GM12878 (cell line): ENCODE measurements at regions not wholly inside any gene's neighbourhood (a gene's known extent, or its start where the extent isn't known, plus 50 kb on each side); places are given as distances from the start of the nearest gene placed in this dataset.

Source experiments
- ATAC-seq: fragments of 200-7000 bp; cut with Tn5 transposase; 3 replicates; pipeline ENCODE4 v1.9.1; 2020; ENCODE audit warnings: mild to moderate bottlenecking, moderate library complexity
- BruUV-seq: library from RNA; stranded (reverse); fragments of 400-500 nt; replicated peaks from 2 replicates; lab custom pipeline; 2021; lab: Mats Ljungman, UMichigan
- CTCF ChIA-PET: fragments of 300-600 bp; sonication (Branson Sonifier 250); formaldehyde crosslinking; extraction: SDS; loops from one replicate; lab custom pipeline; 2021; ENCODE audit warnings: inconsistent platforms; lab: Yijun Ruan, JAX
- POLR2A ChIA-PET: fragments of 350-600 bp; formaldehyde crosslinking; extraction: SDS; loops from one replicate; lab custom pipeline; 2021; ENCODE audit warnings: inconsistent platforms; lab: Charles Lee
- RAD21 ChIA-PET: fragments of 300-600 bp; sonication (Branson Sonifier 250); formaldehyde crosslinking; loops from one replicate; lab custom pipeline; 2023; ENCODE audit warnings: antibody characterized with exemption; ENCODE audit not compliant: unreplicated experiment; lab: Charles Lee
- SMC1A ChIA-PET: fragments of 300-600 bp; sonication (Branson Sonifier 250); formaldehyde crosslinking; loops from one replicate; lab custom pipeline; 2023; ENCODE audit not compliant: unreplicated experiment, uncharacterized antibody; lab: Charles Lee
- DNase-seq: peaks from one replicate; pipeline ENCODE4 v3.0.0-alpha.2; 2011; ENCODE audit warnings: low read depth, low spot score
- FAIRE-seq: peaks from 3 replicates; lab custom pipeline; 2011; peaks lifted over from hg19 to GRCh38; lab: Jason Lieb, UNC
- H2AFZ ChIP-seq: 2 replicates; pipeline ENCODE4 v1.6.0; 2011; ENCODE audit warnings: low read depth, low read length, control low read depth; ENCODE audit not compliant: control insufficient read depth
- H3K27ac ChIP-seq: 2 replicates; pipeline ENCODE4 v1.5.1; 2011; ENCODE audit warnings: control low read depth; ENCODE audit not compliant: control insufficient read depth, insufficient read depth
- H3K27me3 ChIP-seq, 2 experiments: replicated peaks in 1 of 2; 2 replicates each; pipeline versions ENCODE4 v1.6.0 to v1.6.1; 2011; ENCODE audit warnings: low read length in 1 of 2; ENCODE audit not compliant: control insufficient read depth in 2 of 2, insufficient read depth in 2 of 2
- H3K36me3 ChIP-seq, 2 experiments: 2 replicates each; pipeline ENCODE4 v1.5.1; 2011; ENCODE audit warnings: low read length in 1 of 2; ENCODE audit not compliant: control insufficient read depth in 2 of 2, insufficient read depth in 2 of 2
- H3K4me1 ChIP-seq: 2 replicates; pipeline ENCODE4 v1.6.1; 2011; ENCODE audit warnings: mild to moderate bottlenecking, low read length, moderate library complexity, mixed read lengths; ENCODE audit not compliant: control insufficient read depth, insufficient read depth
- H3K4me2 ChIP-seq: 2 replicates; pipeline ENCODE4 v1.6.0; 2011; ENCODE audit warnings: control low read depth; ENCODE audit not compliant: control insufficient read depth, insufficient read depth
- H3K4me3 ChIP-seq: fragments of 200-600 bp; sonication (generic); 2 replicates; pipeline ENCODE4 v1.5.1; 2016
- H3K79me2 ChIP-seq: 2 replicates; pipeline ENCODE4 v1.6.0; 2011; ENCODE audit warnings: low read length; ENCODE audit not compliant: control insufficient read depth, insufficient read depth
- H3K9ac ChIP-seq: 2 replicates; pipeline ENCODE4 v1.8.0; 2011; ENCODE audit warnings: low read length, control low read depth, mixed read lengths; ENCODE audit not compliant: control insufficient read depth, insufficient read depth
- H3K9me3 ChIP-seq: replicated peaks from 3 replicates; pipeline ENCODE4 v1.5.1; 2011; ENCODE audit warnings: mild to moderate bottlenecking, low read length; ENCODE audit not compliant: control insufficient read depth, insufficient read depth
- H4K20me1 ChIP-seq: 2 replicates; pipeline ENCODE4 v1.6.0; 2011; ENCODE audit not compliant: control insufficient read depth, insufficient read depth
- BCLAF1 ChIP-seq: fragments of 450-650 bp; IDR thresholded peaks from 2 replicates; pipeline ENCODE4 v1.6.1; 2017; ENCODE audit warnings: antibody characterized with exemption, mild to moderate bottlenecking, moderate library complexity
- EZH2 ChIP-seq: IDR thresholded peaks from 2 replicates; pipeline ENCODE4 v1.6.1; 2012; ENCODE audit warnings: low read depth, mild to moderate bottlenecking, control low read depth, inconsistent platforms, low read length, borderline replicate concordance; ENCODE audit not compliant: control insufficient read depth
- JUND ChIP-seq: IDR thresholded peaks from 2 replicates; pipeline ENCODE4 v1.6.1; 2012; ENCODE audit warnings: low read depth, mild to moderate bottlenecking, low read length, improper control_type of control experiment, moderate library complexity
- KAT2A ChIP-seq: conservative IDR thresholded peaks from 2 replicates; pipeline ENCODE4 v1.6.1; 2011; ENCODE audit warnings: low read depth, low read length; ENCODE audit not compliant: control insufficient read depth
- KLF5 ChIP-seq: fragments of 450-650 bp; IDR thresholded peaks from 2 replicates; pipeline ENCODE4 v1.6.1; 2014; ENCODE audit warnings: mild to moderate bottlenecking; ENCODE audit not compliant: partially characterized antibody
- MEF2A ChIP-seq: IDR thresholded peaks from 2 replicates; pipeline ENCODE4 v1.6.1; 2011; ENCODE audit warnings: low read depth, mild to moderate bottlenecking, low read length, moderate library complexity; ENCODE audit not compliant: insufficient read depth
- NFYB ChIP-seq: IDR thresholded peaks from 2 replicates; pipeline ENCODE4 v1.6.1; 2011; ENCODE audit warnings: low read depth, mild to moderate bottlenecking, low read length, improper control_type of control experiment, moderate library complexity; ENCODE audit not compliant: insufficient read depth
- PAX8 ChIP-seq: fragments of 450-650 bp; IDR thresholded peaks from 2 replicates; pipeline ENCODE4 v1.6.1; 2017; ENCODE audit warnings: mild to moderate bottlenecking, moderate library complexity
- PKNOX1 ChIP-seq: fragments of 450-650 bp; IDR thresholded peaks from 2 replicates; pipeline ENCODE4 v1.6.1; 2016; ENCODE audit warnings: mild to moderate bottlenecking
- SRF ChIP-seq, 2 experiments: IDR thresholded peaks; 2 replicates each; pipeline ENCODE4 v1.6.1; 2011; ENCODE audit warnings: low read depth in 2 of 2, low read length in 2 of 2, mild to moderate bottlenecking in 1 of 2, moderate library complexity in 1 of 2
- TAF1 ChIP-seq: IDR thresholded peaks from 2 replicates; pipeline ENCODE4 v1.6.1; 2011; ENCODE audit warnings: mild to moderate bottlenecking, low read depth, low read length, borderline replicate concordance
- YBX1 ChIP-seq: fragments of 450-650 bp; IDR thresholded peaks from 2 replicates; pipeline ENCODE4 v1.6.1; 2016; ENCODE audit warnings: antibody characterized with exemption
- ZSCAN29 ChIP-seq: fragments of 450-650 bp; IDR thresholded peaks from 2 replicates; pipeline ENCODE4 v1.6.1; 2017; ENCODE audit warnings: mild to moderate bottlenecking, moderate library complexity
- WGBS: methylation state at CpG from one replicate; pipeline ENCODE4 v1.1.6; 2016; ENCODE audit warnings: low lambda C conversion rate; ENCODE audit not compliant: insufficient replicate concordance, insufficient coverage; ENCODE audit errors: missing lambda C conversion rate; 5-methylcytosine and 5-hydroxymethylcytosine counted together
- in situ Hi-C: fragments of 300-500 bp; cut with MboI; formaldehyde crosslinking; loops from 9 replicates; pipeline ENCODE4 v1.14.3; 2018; ENCODE audit warnings: mixed read lengths
- intact Hi-C: fragments of 100-400 bp; cut with micrococcal nuclease; formaldehyde crosslinking; loops from one replicate; pipeline ENCODE4 v1.14.2; 2022; ENCODE audit not compliant: unreplicated experiment

- Histone ChIP-seq H3K9me3 (no peaks in the 10 kb centered on the region), H3K27me3 (no peaks in the 10 kb centered on the region), H3K4me3 (no peak overlapping the region), H3K4me1 (no peaks in the 10 kb centered on the region)
- CTCF ChIA-PET, result no interaction called here
- RAD21 ChIA-PET, result no interaction called here
- FAIRE-seq, result no peak
- WGBS, result 43% methylated on average over 4 of the region's 4 CpGs
- TF ChIP-seq ZSCAN29, result no peak
- TF ChIP-seq KAT2A, result no peak
- TF ChIP-seq SRF (IDR thresholded peaks at IDR 0.05; ENCODE audit: low read depth in 2 of 2, low read length in 2 of 2), result no peak
- no peak for TF ChIP-seq MEF2A
- no peak for TF ChIP-seq KLF5
- TF ChIP-seq YBX1, result no peak
- TF ChIP-seq JUND, result no peak
- TF ChIP-seq, all 136 proteins: peak for 0
- in situ Hi-C loops (no loop called here), intact Hi-C loops (loop anchor here (5.0 kb wide), 1 partner anchor 584 kb away; no protein-coding TSS in a partner anchor)
- no peak overlapping the region for H3K27ac ChIP-seq
- ChIA-PET POLR2A (no interaction called here), SMC1A (interaction anchor here (1.2 to 1.6 kb wide), 2 partner anchors 9 to 13 kb away, joined by 3 to 7 read pairs; no protein-coding TSS in a partner anchor)
- no peaks in the 10 kb centered on the region for H4K20me1 ChIP-seq
- BruUV-seq, result no TSS peak
- H3K4me2 ChIP-seq, result no peak overlapping the region
- H3K79me2 ChIP-seq, result no peaks in the 10 kb centered on the region
- no peak overlapping the region for H3K9ac ChIP-seq
- ATAC-seq (no peak), DNase-seq (no peak)
- H3K36me3 ChIP-seq, result no peaks in the 10 kb centered on the region
- no peak overlapping the region for H2AFZ ChIP-seq
These were observed 567.1 kb upstream of the NR2F2 start for GRCh38 chr15:95763426-95763825.

GRCh38 chr15:95765161-95765560, 565.3 kb upstream of the NR2F2 start:
- no peaks in the 10 kb centered on the region for H3K4me1 ChIP-seq
- ATAC-seq, result no peak
- in situ Hi-C loops, result no loop called here
- ChIA-PET CTCF (no interaction called here), POLR2A (no interaction called here), RAD21 (no interaction called here), SMC1A (no interaction called here)
- no peaks in the 10 kb centered on the region for H3K36me3 ChIP-seq
- no peak for FAIRE-seq
- H3K4me2 ChIP-seq, result no peak overlapping the region
- no peak overlapping the region for H3K4me3 ChIP-seq
- H3K79me2 ChIP-seq, result no peaks in the 10 kb centered on the region
- no peak for DNase-seq
- intact Hi-C loops, result no loop called here
- H3K27ac ChIP-seq, result no peak overlapping the region
- 0% methylated on average over 2 of the region's 2 CpGs for WGBS
- no peak overlapping the region for H3K9ac ChIP-seq
- no peaks in the 10 kb centered on the region for H3K27me3 ChIP-seq
- no peaks in the 10 kb centered on the region for H4K20me1 ChIP-seq
- H3K9me3 ChIP-seq, result no peaks in the 10 kb centered on the region
- no TSS peak for BruUV-seq
- H2AFZ ChIP-seq, result no peak overlapping the region
- TF ChIP-seq NFYB (no peak), KLF5 (no peak), BCLAF1 (no peak), PAX8 (no peak), EZH2 (no peak), TAF1 (no peak), PKNOX1 (no peak)
